OCI-LY3 (cell line): ENCODE measurements at regions not wholly inside any gene's neighbourhood (a gene's known extent, or its start where the extent isn't known, plus 50 kb on each side); places are given as distances from the start of the nearest gene placed in this dataset.

Source experiments
- H2AFZ ChIP-seq: fragments of 200-600, 300-600 bp; shearing (Covaris generic); 2 replicates; pipeline ENCODE4 v1.6.0; 2014; ENCODE audit warnings: antibody characterized with exemption, low read depth, low read length
- H3K27ac ChIP-seq: fragments of 200-600, 300-600 bp; sonication (generic); 2 replicates; pipeline ENCODE4 v1.5.1; 2014; ENCODE audit warnings: mild to moderate bottlenecking, low read length, moderate library complexity, mixed read lengths
- H3K27me3 ChIP-seq: fragments of 200-600, 300-600 bp; sonication (generic); 2 replicates; pipeline ENCODE4 v1.6.1; 2014; ENCODE audit warnings: low read depth, low read length, mixed read lengths
- H3K36me3 ChIP-seq: fragments of 200-600, 300-600 bp; sonication (generic); replicated peaks from 2 replicates; pipeline ENCODE3; 2014; ENCODE audit warnings: low read depth, low read length, mixed read lengths
- H3K4me1 ChIP-seq: fragments of 300-600, 200-600 bp; sonication (generic); 2 replicates; pipeline ENCODE4 v1.6.1; 2014; ENCODE audit warnings: low read length, mixed read lengths
- H3K4me2 ChIP-seq: fragments of 200-600, 300-600 bp; sonication (generic); 2 replicates; pipeline ENCODE4 v1.6.1; 2014; ENCODE audit warnings: low read length, mixed read lengths
- H3K4me3 ChIP-seq: fragments of 300-600, 200-600 bp; sonication (generic); 2 replicates; pipeline ENCODE4 v1.5.1; 2014; ENCODE audit warnings: antibody characterized with exemption, mild to moderate bottlenecking, low read length, moderate library complexity
- H3K79me2 ChIP-seq: fragments of 300-600, 200-600 bp; shearing (Covaris generic); 2 replicates; pipeline ENCODE4 v1.6.1; 2014; ENCODE audit warnings: mild to moderate bottlenecking, low read length, mixed read lengths
- H3K9ac ChIP-seq: fragments of 300-600, 200-600 bp; shearing (Covaris generic); 2 replicates; pipeline ENCODE4 v1.6.0; 2014; ENCODE audit warnings: mild to moderate bottlenecking, low read length, moderate library complexity
- H3K9me3 ChIP-seq: fragments of 200-600, 300-600 bp; shearing (Covaris generic); 2 replicates; pipeline ENCODE4 v1.6.1; 2014; ENCODE audit warnings: low read length, mixed read lengths; ENCODE audit not compliant: insufficient read depth
- H4K20me1 ChIP-seq: fragments of 200-600, 300-600 bp; sonication (generic); 2 replicates; pipeline ENCODE4 v1.6.1; 2016; ENCODE audit warnings: low read length, mixed read lengths; ENCODE audit not compliant: insufficient read depth
- CTCF ChIP-seq: fragments of 200-600, 300-600 bp; sonication (generic); IDR thresholded peaks from 2 replicates; pipeline ENCODE4 v1.5.1; 2014; ENCODE audit warnings: antibody characterized with exemption, low read length, low read depth
- EZH2phosphoT487 ChIP-seq: fragments of 200-600 bp; shearing (Covaris generic); IDR thresholded peaks from 2 replicates; pipeline ENCODE4 v1.6.1; 2018; ENCODE audit warnings: antibody characterized with exemption, mixed run types, low read depth

GRCh38 chr14:86088156-86088555 is 558.2 kb downstream of the FLRT2 start:
- Histone ChIP-seq H3K27ac (no peak overlapping the region), H3K4me3 (no peak overlapping the region), H3K27me3 (no peaks in the 10 kb centered on the region), H3K9ac (no peak overlapping the region), H3K4me1 (peaks cover 12% of the 10 kb centered on the region), H2AFZ (no peak overlapping the region), H3K9me3 (no peaks in the 10 kb centered on the region), H4K20me1 (no peaks in the 10 kb centered on the region), H3K79me2 (no peaks in the 10 kb centered on the region), H3K36me3 (no peaks in the 10 kb centered on the region), H3K4me2 (no peak overlapping the region)
- TF ChIP-seq CTCF, result no peak
- no peak for TF ChIP-seq EZH2phosphoT487

DNA sequence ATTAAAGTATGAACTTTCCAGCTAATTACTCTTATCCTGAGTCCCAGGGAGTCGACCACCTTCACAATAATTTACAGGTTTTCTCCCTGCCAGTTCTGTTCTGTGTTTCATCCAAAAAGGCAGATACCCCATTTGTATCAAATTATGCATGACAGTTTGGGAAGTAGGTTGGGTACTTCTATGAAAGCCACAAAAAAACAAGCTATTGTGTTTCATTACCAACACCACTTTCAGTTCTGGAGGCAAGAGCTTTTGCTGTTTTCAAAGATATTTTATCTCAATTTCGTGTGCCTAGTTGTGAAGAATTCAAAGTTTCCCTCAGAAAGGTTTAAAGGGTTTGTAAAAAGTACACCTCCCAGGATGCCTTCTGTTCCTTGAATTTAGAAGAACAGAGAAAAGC is 557.4 kb downstream of the FLRT2 start:
- H3K4me2 ChIP-seq, result no peak overlapping the region
- H3K36me3 ChIP-seq, result no peaks in the 10 kb centered on the region
- no peaks in the 10 kb centered on the region for H3K9me3 ChIP-seq
- H3K79me2 ChIP-seq, result no peaks in the 10 kb centered on the region
- no peak overlapping the region for H3K27ac ChIP-seq
- H2AFZ ChIP-seq, result no peak overlapping the region
- no peaks in the 10 kb centered on the region for H3K27me3 ChIP-seq
- TF ChIP-seq EZH2phosphoT487 (no peak), CTCF (no peak)
- H3K4me1 ChIP-seq, result peaks cover 12% of the 10 kb centered on the region
- no peak overlapping the region for H3K4me3 ChIP-seq
- no peaks in the 10 kb centered on the region for H4K20me1 ChIP-seq
- H3K9ac ChIP-seq, result no peak overlapping the region

- Histone ChIP-seq H3K27me3 (no peaks in the 10 kb centered on the region), H3K79me2 (no peaks in the 10 kb centered on the region), H2AFZ (no peak overlapping the region), H3K27ac (no peak overlapping the region), H3K9me3 (no peaks in the 10 kb centered on the region), H3K36me3 (no peaks in the 10 kb centered on the region), H3K4me3 (no peak overlapping the region), H4K20me1 (no peaks in the 10 kb centered on the region), H3K4me2 (no peak overlapping the region), H3K9ac (no peak overlapping the region), H3K4me1 (peaks cover 12% of the 10 kb centered on the region)
- no peak for TF ChIP-seq CTCF
- no peak for TF ChIP-seq EZH2phosphoT487
Measured at GRCh38 chr14:86086962-86087361, 557.0 kb downstream of the FLRT2 start.

DNA sequence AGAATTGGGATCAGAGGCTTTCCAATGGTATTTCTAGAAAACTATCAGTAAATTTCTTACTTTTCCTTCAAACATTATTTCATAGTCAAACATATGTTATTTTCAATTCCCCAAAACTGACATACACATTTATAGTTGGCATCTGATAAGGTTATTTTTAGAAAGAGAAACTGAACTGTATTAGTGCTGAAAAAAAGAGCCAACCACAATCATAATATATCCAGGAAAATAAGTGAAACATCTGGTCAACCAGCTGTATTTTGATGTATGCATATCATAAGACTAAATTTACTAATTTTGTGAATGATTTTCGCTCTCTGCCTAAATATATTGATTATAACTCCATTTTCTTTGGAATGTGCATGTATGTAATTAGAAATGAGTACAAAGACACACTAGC is 554.2 kb downstream of the FLRT2 start:
- no peak overlapping the region for H3K27ac ChIP-seq

More for the DNA sequence above, 554.2 kb downstream of the FLRT2 start:
- Histone ChIP-seq H3K4me1 (peaks cover 12% of the 10 kb centered on the region), H3K9me3 (no peaks in the 10 kb centered on the region), H3K4me3 (no peak overlapping the region), H3K9ac (no peak overlapping the region), H3K36me3 (no peaks in the 10 kb centered on the region), H3K27me3 (no peaks in the 10 kb centered on the region), H4K20me1 (no peaks in the 10 kb centered on the region), H3K79me2 (no peaks in the 10 kb centered on the region), H3K4me2 (no peak overlapping the region; the same call in 1 of the 2 replicates), H2AFZ (no peak overlapping the region)
- TF ChIP-seq EZH2phosphoT487 (no peak), CTCF (no peak)
